NCI-H69 (cell line): ENCODE measurements at regions not wholly inside any gene's neighbourhood (a gene's known extent, or its start where the extent isn't known, plus 50 kb on each side); places are given as distances from the start of the nearest gene placed in this dataset.
"Not testable (repeated sequence)": the region's sequence is repeated elsewhere in the genome, so short reads cannot be mapped to it uniquely, and the experiment has no call there.

Experiments
- DNase-seq: peaks from one replicate; lab custom pipeline; 2025; lab: John Stamatoyannopoulos, UW

DNA sequence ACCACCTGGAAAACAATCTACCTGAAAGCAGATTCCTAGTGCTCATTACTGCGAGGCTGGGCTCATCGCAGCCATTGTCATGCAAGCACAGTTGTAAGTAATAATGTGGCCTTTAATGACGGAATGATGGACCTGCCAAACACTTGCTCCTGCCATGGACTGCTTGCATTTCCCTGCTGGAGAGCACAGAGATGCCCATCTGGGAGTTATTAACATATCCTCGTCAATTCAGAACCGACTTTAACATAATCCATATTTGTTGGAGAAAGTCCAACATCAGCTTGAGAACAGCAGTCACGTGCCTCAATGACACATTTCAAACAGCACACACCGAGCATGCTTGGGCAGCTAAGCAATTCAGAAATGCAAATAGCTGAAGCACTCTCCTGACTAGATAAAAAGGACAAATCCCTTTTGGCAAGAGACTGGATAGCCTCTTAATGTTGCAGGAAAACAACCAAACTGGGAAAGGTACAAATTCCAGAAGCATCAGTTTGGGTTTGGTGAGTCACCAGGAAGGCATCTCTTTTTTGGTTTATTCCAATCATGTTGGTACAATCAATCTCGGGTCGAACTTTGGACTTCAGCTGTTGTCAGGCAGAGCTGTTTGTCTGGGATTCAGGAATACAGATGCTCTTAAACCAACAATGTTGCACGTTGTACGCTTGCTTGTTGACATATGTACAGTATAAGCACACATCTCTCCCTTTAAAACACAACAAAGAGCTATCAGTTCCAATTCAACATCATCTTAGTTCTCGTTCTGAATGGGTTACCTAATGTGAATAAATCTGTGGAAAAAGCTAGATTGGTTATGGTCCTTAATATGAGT is 395.8 kb downstream of the LNPK start:
- DNase-seq: peak; percentile 87

DNA sequence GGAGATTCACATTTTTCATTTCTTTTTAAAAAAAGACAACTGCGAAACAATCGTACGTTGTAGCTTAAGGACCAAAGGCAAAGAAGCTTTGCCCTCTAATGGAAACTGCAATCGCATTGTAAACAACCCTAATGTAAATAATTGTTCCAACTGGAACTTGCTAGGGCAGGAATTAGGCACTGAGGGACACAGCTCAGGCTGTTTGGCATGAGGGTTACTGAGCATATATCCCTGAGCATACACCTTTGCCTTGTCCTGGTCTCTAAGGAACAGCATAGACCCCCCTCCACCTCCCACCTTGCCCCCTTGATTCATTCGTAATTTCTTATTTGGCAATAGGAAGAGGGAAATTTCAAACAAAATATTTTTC is 396.4 kb downstream of the LNPK start:
- peak; percentile 65 for DNase-seq

DNA sequence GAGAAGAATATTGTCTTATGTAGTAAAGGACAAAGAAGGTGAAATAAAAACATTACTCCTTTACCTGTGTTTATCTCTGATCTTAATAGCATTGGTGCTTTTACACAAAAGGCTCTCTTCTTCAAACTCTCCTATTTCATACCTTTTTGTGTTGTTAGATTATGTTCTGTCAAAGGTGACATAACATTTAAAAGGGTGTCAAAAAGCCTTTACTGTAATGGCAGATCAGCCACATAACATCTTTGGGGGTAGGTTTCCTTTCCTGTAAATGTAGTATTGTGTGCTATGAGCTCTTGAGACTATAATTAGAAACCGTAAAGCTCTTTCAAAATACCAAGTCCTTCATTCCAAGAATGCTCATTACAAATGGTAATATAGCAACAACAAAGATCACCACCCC is 400.1 kb downstream of the LNPK start:
- no peak for DNase-seq

DNA sequence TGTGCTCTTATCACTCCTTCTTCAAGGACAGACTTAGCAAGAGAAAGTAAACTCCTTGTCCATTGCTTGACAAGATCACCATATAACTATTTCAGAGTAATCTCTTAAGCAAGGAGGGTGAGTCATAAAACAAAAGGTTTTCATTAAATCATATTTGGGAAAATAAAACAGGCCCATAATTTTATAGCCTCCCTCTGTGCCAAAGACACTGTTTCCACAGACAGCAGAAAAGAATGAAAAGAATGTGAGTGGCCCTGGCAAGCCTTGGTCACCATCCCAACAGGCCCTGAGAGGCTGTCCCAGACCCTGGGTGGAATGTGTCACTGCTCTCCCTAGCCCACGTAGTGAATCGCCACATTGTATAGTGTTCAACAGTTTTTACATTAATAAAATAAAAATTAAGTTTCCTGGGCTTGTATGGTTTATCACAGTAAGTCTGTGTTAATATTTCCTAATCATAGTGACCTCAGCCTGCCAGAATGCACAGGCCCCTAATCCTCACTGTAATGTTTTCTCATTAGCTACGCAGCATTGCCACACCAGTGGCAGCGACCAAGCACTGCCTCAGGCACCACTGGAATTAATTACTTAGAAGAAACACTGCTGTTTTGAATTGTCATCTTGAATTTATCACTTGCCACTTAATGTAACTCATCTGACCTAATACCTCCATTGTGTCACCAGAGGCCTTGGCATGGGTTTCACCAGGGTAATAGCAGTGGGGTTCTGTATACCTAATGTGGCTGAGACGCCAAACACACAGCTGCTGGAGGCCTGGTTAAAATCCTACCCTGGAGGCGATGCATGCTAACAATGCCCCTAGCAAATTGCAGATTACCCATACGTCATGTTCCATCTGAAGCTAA is 401.9 kb downstream of the LNPK start:
- DNase-seq: peak; percentile 87

DNA sequence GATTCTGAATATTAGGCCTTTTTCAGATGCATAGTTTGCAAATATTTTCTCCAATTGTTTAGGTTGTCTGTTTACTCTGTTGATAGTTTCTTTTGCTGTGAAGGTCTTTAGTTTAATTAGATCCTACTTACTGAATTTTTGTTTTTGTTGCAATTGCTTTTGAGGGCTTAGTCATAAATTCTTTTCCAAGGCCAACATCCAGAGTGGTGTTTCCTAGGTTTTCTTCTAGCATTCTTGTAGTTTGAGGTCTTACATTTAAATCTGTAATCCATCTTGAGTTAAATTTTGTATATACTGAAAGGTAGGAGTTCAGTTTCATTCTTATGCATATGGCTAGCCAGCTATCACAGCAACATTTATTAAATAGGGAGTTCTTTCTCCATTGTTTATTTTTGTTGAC is 404.8 kb downstream of the LNPK start:
- DNase-seq: no peak

DNA sequence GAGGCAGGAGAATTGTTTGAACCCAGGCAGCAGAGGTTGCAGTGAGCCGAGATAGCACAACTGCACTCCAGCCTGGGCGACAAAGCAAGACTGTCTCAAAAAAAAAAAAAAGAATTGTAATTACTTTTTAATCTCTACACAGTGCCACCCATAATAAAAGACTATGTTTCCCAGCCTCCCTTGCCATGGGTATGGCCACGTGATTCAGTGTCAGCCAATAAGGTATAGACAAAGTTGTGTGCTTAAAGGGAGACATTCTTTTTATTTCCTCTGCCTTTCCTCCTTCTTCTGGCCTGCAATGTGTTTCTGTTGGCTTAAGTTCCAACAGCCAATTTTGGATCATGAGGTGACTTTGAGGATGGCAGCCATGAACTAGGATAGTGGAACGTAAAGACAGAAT is 406.9 kb downstream of the LNPK start:
- peak; percentile 34 for DNase-seq

DNA sequence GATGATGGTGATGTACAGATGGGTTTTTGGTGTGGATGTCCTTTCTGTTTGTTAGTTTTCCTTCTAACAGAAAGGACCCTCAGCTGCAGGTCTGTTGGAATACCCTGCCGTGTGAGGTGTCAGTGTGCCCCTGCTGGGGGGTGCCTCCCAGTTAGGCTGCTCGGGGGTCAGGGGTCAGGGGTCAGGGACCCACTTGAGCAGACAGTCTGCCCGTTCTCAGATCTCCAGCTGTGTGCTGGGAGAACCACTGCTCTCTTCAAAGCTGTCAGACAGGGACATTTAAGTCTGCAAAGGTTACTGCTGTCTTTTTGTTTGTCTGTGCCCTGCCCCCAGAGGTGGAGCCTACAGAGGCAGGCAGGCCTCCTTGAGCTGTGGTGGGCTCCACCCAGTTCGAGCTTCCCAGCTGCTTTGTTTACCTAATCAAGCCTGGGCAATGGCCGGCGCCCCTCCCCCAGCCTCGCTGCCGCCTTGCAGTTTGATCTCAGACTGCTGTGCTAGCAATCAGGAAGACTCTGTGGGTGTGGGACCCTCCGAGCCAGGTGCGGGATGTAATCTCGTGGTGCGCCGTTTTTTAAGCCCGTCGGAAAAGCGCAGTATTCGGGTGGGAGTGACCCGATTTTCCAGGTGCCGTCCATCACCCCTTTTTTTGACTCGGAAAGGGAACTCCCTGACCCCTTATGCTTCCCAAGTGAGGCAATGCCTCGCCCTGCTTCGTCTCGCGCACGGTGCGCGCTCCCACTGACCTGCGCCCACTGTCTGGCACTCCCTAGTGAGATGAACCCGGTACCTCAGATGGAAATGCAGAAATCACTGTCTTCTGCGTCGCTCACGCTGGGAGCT is 408.2 kb downstream of the LNPK start:
- DNase-seq: peak; percentile 43

DNA sequence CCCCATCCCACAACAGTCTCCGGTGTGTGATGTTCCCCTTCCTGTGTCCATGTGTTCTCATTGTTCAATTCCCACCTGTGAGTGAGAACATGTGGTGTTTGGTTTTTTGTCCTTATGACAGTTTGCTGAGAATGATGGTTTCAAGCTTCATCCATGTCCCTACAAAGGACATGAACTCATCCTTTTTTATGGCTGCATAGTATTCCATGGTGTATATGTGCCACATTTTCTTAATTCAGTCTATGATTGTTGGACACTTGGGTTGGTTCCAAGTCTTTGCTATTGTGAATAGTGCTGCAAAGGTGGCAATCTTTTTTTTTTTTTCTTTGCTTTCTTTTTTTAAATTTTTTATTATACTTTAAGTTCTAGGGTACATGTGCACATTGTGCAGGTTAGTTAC is 406.7 kb upstream of the ATP5MC3 start:
- not testable (repeated sequence) for DNase-seq

DNA sequence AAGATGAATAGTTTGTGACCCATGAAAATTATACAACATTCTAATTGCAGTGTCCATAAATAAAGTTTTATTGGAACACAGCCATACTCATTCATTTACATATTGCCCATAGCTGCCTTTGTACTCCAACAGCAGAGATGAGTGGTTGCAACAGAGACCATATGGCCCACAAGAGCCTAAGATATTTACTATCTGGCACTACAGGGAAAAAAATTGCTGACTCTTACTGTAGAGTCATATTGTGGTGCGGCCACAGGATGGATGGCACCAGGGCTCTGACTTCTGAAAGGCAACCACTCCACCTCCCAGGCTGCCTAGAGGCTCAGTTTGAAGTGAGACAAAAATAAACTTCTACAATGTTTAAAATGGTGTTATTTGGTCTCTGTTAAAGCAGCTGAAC is 404.0 kb upstream of the ATP5MC3 start:
- DNase-seq: peak; percentile 54

DNA sequence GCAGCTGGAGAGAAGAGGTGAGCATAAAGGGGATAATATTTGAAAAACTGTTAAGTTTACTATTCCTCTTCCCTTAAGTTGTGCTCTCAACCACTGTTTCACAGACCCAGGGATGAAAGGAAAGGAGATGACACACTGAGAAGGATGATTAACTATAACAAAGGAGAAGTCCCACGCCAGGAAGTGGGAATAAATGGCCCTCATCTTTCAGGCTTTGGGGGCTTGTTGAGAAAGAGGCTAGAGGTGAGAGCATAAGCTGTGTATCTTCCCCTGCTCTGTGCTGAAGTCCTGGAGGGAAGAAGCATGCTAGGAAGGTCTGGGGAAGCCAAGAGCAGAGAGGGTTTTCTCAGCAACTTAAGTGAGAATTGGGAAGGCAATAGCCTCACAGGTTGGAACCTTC is 399.1 kb upstream of the ATP5MC3 start:
- DNase-seq: no peak

DNA sequence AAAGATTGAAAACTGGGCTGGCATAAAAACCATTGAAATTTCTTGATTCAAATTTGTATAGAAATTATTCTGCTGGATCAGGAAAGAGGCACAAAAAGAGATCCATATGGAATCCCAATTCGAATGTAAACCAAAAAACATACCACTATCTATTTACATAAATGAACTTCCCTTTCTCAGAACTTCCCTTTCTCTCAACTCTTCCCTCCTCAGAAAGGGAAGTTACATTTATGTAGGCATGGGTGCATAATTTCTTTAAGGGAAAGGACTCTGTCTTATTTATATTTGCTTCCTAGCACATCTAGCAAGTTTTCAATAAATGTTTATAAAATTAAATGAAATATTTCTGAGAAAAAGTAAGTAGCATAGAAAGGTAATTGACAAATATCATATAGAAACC is 398.1 kb upstream of the ATP5MC3 start:
- DNase-seq: no peak

DNA sequence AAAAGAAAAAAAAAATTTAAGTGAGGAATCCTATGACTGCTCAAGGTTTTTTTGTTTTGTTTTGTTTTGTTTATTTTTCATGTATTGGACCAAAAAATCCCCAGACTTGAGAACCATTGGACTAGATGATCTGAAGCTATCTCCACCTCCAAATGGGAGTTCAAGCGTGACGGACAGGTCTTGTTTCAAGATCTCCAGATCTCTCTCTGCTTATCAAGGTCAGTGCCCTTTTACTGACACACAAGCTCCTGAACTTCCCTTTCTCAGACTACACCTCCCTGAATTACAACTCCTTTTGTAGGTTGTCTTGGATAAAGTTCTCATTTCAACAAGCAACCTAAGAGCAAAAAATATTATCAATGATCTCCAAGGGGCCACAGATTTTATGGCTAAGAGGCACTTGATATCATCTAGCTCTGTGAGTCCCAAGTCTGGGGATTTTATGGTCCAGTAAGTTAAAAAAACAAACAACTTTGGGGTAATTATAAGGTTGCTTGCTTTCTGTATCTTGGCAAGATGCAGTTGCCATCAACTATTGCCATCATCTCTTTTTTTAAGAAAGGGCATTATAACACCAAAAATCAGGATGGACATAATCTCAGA is 396.0 kb upstream of the ATP5MC3 start:
- peak; percentile 7 for DNase-seq

DNA sequence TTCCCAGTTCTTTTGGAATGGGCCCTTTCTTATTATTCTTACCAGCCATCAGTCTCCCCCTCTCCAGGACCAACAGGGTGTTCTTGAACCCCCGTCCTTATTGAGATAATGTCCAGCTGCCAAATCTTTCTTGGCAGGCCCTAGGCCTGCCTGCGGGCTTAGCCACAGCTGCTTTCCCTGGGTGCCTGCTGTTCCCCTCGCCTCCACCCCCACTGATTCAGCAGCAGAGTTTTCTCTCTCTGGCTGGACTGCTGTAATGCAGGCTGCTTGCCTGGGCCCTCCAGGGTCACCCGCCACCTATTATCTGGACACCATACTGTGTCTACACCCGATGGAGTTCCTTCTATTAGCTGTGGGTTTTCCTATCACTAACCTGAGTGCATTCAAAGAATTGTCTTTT is 395.4 kb upstream of the ATP5MC3 start:
- peak; percentile 85 for DNase-seq

DNA sequence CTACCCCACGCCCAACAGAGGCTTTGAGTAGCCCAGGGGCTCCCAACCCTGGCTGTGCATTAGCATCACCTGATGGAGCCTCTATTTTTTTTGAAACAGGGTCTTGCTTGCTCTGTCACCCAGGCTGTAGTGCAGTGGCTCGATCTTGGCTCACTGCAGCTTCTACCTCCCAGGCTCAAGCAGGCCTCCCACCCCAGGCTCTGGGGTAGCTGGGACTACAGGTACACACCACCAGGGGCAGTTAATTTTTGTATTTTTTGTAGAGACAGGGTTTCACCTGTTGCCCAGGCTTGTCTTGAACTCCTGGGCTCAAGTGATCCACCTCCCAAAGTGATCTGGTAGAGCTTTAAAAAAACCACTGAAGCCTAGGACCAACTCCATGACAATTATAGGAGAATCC is 394.8 kb upstream of the ATP5MC3 start:
- no peak for DNase-seq

DNA sequence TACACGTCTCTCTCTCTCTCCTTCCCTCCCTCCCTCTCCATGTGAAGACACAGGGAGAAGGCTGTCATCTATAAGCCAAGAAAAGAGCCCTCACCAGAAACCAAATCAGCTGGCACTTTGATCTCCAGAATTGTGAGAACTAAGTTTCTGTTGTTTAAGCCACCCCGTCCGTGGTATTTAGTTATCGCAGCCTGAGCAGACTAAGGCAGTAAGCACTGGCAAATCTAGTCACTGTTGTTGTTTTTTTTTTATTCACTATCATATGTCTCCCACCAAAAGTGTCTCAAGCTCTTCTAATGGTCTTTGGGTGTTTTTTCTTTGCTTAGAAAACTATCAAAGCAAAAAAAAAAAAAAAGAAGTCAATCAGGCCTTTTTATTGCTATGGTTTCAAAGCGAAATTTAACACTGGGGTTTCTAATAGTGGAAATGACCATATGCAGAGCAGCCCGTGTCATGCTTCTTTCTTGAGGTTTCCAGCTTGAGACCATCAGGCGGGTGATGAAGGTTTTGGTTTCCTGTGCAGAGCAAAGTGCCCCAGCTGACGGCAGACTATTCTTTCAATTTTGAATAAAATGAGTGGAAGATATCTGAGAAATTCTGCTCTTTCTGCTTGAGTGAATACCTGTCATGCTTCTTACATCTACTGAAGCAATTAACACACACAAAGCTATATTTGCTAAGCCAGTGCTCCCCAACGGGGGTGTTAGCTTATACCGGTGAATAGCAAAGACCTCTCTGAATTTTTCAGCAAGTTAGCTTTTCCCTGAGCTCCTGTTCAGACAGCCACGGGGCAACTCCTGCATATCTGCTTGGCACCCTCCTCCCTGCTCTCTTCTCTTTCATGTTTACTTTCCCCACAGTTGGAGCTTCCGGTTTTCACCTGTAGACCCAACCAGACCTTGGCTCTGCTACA is 394.1 kb upstream of the ATP5MC3 start:
- DNase-seq: peak; percentile 92

DNA sequence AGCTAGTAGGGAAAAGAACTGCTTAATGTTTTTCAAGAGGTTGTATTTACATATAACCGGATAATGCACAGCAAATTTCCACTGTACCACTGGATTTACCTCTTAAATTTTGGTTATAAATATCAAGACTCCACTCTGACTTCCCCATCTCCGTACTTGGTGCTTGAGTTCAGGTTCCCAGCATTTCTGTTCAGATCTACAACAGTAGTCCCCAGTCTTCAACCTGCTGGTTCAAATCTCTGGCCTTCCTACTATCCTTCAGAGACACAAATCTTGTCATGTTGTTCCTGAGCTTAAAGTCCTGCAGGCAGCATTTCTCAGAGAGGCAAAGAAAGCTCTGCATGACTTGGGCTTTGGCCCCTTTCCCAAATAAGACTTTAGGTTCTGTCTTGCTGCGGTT is 392.6 kb upstream of the ATP5MC3 start:
- DNase-seq: no peak

DNA sequence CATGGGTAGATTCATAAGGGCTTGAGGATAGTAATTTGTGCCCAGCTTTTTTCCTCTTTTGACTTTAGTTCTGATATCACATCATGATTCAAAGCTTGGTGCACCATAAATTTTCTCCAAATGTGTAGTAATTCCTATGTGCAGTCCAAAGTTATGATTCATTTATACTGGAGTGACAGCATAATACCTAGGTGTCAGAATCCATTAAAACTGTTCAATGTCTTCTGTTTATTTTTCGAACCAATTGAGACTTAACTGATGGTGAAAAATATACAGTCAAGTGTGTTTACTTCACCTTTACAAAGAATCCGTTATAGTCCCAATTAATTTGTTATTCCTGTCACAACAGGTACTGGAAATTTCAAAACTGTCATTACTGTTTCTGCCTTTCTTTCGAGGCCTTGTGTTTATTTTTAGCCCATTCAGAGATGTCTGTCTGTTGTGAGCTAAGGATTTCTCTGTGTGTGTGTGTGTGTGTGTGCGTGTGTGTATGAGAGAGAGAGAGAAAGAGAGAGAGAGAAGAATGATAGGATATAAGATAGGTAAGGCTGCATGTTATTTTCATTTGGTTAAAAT is 389.7 kb upstream of the ATP5MC3 start:
- DNase-seq: peak; percentile 84

DNA sequence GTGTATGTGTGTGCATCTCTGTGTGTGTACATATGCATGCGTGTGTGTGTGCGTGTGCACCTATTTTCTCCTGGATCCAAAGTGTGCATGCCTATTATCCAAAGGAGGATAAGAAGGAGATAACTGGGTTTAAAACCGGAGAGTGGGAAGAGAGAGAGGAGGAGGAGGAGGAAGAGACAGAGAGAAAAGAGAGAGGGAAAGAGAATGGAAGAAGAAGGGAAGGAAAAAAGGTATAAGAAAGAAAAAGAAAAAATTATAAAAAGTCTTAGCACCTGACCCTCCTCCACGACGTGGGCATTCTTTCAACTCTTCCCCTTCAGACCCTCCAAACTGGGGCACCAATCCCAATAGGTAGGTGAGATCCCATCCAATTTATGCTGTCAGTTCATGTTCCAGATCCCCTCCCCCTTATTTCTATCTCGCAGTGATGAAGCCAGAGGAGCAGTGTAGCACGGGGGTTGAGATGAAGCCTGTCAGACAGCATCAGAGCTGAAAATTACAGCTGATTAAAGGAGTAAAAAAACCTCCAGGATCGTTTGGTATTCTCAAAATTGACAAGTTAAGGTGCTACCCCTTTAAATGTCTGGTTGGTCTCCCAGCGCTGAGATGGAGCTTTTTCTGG is 386.7 kb upstream of the ATP5MC3 start:
- DNase-seq: no peak

DNA sequence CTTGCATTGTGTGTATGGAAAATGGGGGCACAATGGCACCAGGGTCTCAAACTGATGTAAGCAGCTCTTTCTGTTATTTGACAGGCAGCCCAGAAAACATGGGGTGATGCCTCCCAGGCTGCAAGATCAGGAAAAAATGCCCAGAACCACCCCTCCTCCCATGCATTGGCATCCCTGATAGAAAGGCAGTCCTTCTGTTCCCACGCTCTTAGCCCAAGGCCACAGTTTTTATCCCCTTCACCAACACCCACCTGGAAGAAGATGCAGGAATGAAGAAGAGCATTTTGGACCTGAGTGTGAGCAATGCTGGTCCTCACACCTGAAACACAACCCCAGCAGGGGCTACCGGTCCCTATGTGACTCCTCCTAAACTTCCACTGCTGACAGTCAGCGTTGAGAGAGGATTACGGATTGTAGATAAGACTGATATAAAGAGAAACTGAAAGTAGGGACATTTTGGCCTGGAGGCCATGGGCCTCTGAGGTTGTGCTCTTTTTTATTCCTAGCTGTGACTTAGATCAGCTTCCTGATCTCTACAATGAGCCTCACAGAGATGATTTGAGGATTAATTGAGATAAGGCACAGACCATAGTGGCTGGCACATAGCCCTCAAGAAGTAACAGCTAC is 386.0 kb upstream of the ATP5MC3 start:
- DNase-seq: no peak
